ENCODE measurements at regions not wholly inside any gene's neighbourhood (a gene's known extent, or its start where the extent isn't known, plus 50 kb on each side); places are given as distances from the start of the nearest gene placed in this dataset.

- TF ChIP-seq, protein P1, sequence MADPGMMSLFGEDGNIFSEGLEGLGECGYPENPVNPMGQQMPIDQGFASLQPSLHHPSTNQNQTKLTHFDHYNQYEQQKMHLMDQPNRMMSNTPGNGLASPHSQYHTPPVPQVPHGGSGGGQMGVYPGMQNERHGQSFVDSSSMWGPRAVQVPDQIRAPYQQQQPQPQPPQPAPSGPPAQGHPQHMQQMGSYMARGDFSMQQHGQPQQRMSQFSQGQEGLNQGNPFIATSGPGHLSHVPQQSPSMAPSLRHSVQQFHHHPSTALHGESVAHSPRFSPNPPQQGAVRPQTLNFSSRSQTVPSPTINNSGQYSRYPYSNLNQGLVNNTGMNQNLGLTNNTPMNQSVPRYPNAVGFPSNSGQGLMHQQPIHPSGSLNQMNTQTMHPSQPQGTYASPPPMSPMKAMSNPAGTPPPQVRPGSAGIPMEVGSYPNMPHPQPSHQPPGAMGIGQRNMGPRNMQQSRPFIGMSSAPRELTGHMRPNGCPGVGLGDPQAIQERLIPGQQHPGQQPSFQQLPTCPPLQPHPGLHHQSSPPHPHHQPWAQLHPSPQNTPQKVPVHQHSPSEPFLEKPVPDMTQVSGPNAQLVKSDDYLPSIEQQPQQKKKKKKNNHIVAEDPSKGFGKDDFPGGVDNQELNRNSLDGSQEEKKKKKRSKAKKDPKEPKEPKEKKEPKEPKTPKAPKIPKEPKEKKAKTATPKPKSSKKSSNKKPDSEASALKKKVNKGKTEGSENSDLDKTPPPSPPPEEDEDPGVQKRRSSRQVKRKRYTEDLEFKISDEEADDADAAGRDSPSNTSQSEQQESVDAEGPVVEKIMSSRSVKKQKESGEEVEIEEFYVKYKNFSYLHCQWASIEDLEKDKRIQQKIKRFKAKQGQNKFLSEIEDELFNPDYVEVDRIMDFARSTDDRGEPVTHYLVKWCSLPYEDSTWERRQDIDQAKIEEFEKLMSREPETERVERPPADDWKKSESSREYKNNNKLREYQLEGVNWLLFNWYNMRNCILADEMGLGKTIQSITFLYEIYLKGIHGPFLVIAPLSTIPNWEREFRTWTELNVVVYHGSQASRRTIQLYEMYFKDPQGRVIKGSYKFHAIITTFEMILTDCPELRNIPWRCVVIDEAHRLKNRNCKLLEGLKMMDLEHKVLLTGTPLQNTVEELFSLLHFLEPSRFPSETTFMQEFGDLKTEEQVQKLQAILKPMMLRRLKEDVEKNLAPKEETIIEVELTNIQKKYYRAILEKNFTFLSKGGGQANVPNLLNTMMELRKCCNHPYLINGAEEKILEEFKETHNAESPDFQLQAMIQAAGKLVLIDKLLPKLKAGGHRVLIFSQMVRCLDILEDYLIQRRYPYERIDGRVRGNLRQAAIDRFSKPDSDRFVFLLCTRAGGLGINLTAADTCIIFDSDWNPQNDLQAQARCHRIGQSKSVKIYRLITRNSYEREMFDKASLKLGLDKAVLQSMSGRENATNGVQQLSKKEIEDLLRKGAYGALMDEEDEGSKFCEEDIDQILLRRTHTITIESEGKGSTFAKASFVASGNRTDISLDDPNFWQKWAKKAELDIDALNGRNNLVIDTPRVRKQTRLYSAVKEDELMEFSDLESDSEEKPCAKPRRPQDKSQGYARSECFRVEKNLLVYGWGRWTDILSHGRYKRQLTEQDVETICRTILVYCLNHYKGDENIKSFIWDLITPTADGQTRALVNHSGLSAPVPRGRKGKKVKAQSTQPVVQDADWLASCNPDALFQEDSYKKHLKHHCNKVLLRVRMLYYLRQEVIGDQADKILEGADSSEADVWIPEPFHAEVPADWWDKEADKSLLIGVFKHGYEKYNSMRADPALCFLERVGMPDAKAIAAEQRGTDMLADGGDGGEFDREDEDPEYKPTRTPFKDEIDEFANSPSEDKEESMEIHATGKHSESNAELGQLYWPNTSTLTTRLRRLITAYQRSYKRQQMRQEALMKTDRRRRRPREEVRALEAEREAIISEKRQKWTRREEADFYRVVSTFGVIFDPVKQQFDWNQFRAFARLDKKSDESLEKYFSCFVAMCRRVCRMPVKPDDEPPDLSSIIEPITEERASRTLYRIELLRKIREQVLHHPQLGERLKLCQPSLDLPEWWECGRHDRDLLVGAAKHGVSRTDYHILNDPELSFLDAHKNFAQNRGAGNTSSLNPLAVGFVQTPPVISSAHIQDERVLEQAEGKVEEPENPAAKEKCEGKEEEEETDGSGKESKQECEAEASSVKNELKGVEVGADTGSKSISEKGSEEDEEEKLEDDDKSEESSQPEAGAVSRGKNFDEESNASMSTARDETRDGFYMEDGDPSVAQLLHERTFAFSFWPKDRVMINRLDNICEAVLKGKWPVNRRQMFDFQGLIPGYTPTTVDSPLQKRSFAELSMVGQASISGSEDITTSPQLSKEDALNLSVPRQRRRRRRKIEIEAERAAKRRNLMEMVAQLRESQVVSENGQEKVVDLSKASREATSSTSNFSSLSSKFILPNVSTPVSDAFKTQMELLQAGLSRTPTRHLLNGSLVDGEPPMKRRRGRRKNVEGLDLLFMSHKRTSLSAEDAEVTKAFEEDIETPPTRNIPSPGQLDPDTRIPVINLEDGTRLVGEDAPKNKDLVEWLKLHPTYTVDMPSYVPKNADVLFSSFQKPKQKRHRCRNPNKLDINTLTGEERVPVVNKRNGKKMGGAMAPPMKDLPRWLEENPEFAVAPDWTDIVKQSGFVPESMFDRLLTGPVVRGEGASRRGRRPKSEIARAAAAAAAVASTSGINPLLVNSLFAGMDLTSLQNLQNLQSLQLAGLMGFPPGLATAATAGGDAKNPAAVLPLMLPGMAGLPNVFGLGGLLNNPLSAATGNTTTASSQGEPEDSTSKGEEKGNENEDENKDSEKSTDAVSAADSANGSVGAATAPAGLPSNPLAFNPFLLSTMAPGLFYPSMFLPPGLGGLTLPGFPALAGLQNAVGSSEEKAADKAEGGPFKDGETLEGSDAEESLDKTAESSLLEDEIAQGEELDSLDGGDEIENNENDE (IDR thresholded peaks at IDR 0.05; ENCODE audit: low read depth, low read length): no peak
- TF ChIP-seq MTA2 (IDR thresholded peaks at IDR 0.05; ENCODE audit: low read depth): no peak
- TF ChIP-seq KAT2B (IDR thresholded peaks at IDR 0.05; ENCODE audit: low read depth, low read length): no peak
- TF ChIP-seq RBM22 (IDR thresholded peaks at IDR 0.05; ENCODE audit: low read depth, low read length, poor library complexity, severe bottlenecking): no peak
Observed at GRCh38 chr9:2570615-2571479, 50.7 kb upstream of the VLDLR start (continued).
